HepG2 (cell line): ENCODE measurements at regions not wholly inside any gene's neighbourhood (a gene's known extent, or its start where the extent isn't known, plus 50 kb on each side); places are given as distances from the start of the nearest gene placed in this dataset.

Experiments used
- ATAC-seq: fragments of 200-7000 bp; cut with Tn5 transposase; 3 replicates; pipeline ENCODE4 v1.9.1; 2020; ENCODE audit warnings: mild to moderate bottlenecking, moderate library complexity
- BruUV-seq: library from RNA; stranded (reverse); fragments of 400-500 nt; replicated peaks from 2 replicates; lab custom pipeline; 2021; lab: Mats Ljungman, UMichigan
- CTCF ChIA-PET: fragments of 300-600 bp; formaldehyde crosslinking; extraction: SDS; loops from one replicate; lab custom pipeline; 2021; ENCODE audit warnings: low total read pairs, inconsistent platforms, low intra/inter-chr PET ratio; lab: Yijun Ruan, JAX
- POLR2A ChIA-PET: fragments of 350-600 bp; sonication (Branson Sonifier 250); formaldehyde crosslinking; loops from one replicate; lab custom pipeline; 2020; ENCODE audit warnings: antibody characterized with exemption, inconsistent platforms; lab: Yijun Ruan, JAX
- DNase-seq: peaks from one replicate; pipeline ENCODE4 v3.0.0-alpha.2; 2015; ENCODE audit warnings: low spot score
- FAIRE-seq: peaks from 3 replicates; lab custom pipeline; 2011; peaks lifted over from hg19 to GRCh38; lab: Jason Lieb, UNC
- H2AFZ ChIP-seq: one replicate; pipeline ENCODE4 v1.6.1; 2011; ENCODE audit warnings: low read length, inconsistent platforms
- H3K27ac ChIP-seq: fragments of 300-600 bp; 3 replicates; pipeline ENCODE4 v1.8.0; 2011; ENCODE audit warnings: mixed run types, mild to moderate bottlenecking, mixed read lengths, low read length, inconsistent platforms; ENCODE audit not compliant: insufficient read depth; ENCODE audit errors: extremely low read length
- H3K27me3 ChIP-seq, 2 experiments: fragments of 200-600 bp in 1 of 2; 2 replicates in 1 of 2; 3 replicates in 1 of 2; pipeline versions ENCODE4 v1.6.0 to v1.8.0; 2011; ENCODE audit warnings: low read length in 2 of 2, mild to moderate bottlenecking in 2 of 2, moderate library complexity in 2 of 2, inconsistent platforms in 1 of 2; ENCODE audit not compliant: insufficient read depth in 2 of 2, control insufficient read depth in 1 of 2
- H3K36me3 ChIP-seq, 2 experiments: fragments of 200-600 bp in 1 of 2; replicated peaks in 1 of 2; 2 replicates in 1 of 2; 3 replicates in 1 of 2; pipeline versions ENCODE4 v1.5.1 to v1.8.0; 2011; ENCODE audit warnings: low read length in 2 of 2, inconsistent platforms in 1 of 2; ENCODE audit not compliant: insufficient read depth in 2 of 2, control insufficient read depth in 1 of 2
- H3K4me1 ChIP-seq: 2 replicates; pipeline ENCODE4 v1.5.1; 2012; ENCODE audit warnings: low read length, inconsistent platforms; ENCODE audit not compliant: insufficient read depth
- H3K4me2 ChIP-seq: 2 replicates; pipeline ENCODE4 v1.6.0; 2011; ENCODE audit warnings: low read depth, low read length, inconsistent platforms
- H3K4me3 ChIP-seq, 3 experiments: fragments of 200-600 bp in 1 of 3; sonication (generic), shearing (Covaris generic) in 1 of 3; replicated peaks in 1 of 3; 2 replicates each; pipeline ENCODE4 v1.5.1; 2011 to 2016; ENCODE audit warnings: low read length in 3 of 3, inconsistent platforms in 2 of 3, low read depth in 2 of 3, mild to moderate bottlenecking in 2 of 3, control low read depth in 1 of 3, mixed read lengths in 1 of 3; ENCODE audit not compliant: insufficient read depth in 1 of 3
- H3K79me2 ChIP-seq: one replicate; pipeline ENCODE4 v1.6.1; 2011; ENCODE audit warnings: low read length, inconsistent platforms; ENCODE audit not compliant: insufficient read depth
- H3K9ac ChIP-seq: 2 replicates; pipeline ENCODE4 v1.6.0; 2011; ENCODE audit warnings: mild to moderate bottlenecking, low read depth, low read length, inconsistent platforms; ENCODE audit not compliant: insufficient read depth
- H3K9me3 ChIP-seq: 2 replicates; pipeline ENCODE4 v1.5.1; 2012; ENCODE audit warnings: mild to moderate bottlenecking, low read length
- H4K20me1 ChIP-seq: 2 replicates; pipeline ENCODE4 v1.6.0; 2011; ENCODE audit warnings: inconsistent platforms, mild to moderate bottlenecking, low read length, moderate library complexity; ENCODE audit not compliant: insufficient read depth
- ATF7-NPFF ChIP-seq: sonication (generic); formaldehyde crosslinking; IDR thresholded peaks from 2 replicates; pipeline ENCODE4 v1.8.1; 2023; ENCODE audit warnings: mild to moderate bottlenecking, low read depth, missing genetic modification reagents, moderate library complexity
- CAMTA2 ChIP-seq: sonication (generic); formaldehyde crosslinking; IDR thresholded peaks from 2 replicates; pipeline ENCODE4 v1.4.0; 2020; ENCODE audit warnings: mild to moderate bottlenecking, missing genetic modification reagents, borderline replicate concordance
- ELF3 ChIP-seq: IDR thresholded peaks from 2 replicates; pipeline ENCODE4 v1.6.1; 2016; ENCODE audit warnings: missing genetic modification reagents, missing compliant biosample characterization
- GLI4 ChIP-seq: sonication (generic); formaldehyde crosslinking; IDR thresholded peaks from 2 replicates; pipeline ENCODE4 v1.5.1; 2020; ENCODE audit warnings: missing genetic modification reagents, mild to moderate bottlenecking, moderate library complexity, borderline replicate concordance
- GPN1 ChIP-seq: sonication (generic); formaldehyde crosslinking; IDR thresholded peaks from 2 replicates; pipeline ENCODE4 v1.5.1; 2020; ENCODE audit warnings: missing genetic modification reagents, borderline replicate concordance
- GTF3A ChIP-seq: sonication (generic); formaldehyde crosslinking; conservative IDR thresholded peaks from 2 replicates; pipeline ENCODE4 v1.4.0; 2020; ENCODE audit warnings: mild to moderate bottlenecking, missing genetic modification reagents
- HOXD1 ChIP-seq: sonication (generic); formaldehyde crosslinking; IDR thresholded peaks from 2 replicates; pipeline ENCODE4 v1.5.0; 2020; ENCODE audit warnings: missing genetic modification reagents
- WGBS: methylation state at CpG from one replicate; pipeline ENCODE4 v1.1.6; 2017; ENCODE audit warnings: low lambda C conversion rate; 5-methylcytosine and 5-hydroxymethylcytosine counted together
- in situ Hi-C: cut with HindIII; loops from 2 replicates; pipeline ENCODE4 v1.10.0; 2017; ENCODE audit warnings: low pct_unique_long_range_greater_than_20kb; ENCODE audit not compliant: extremely low pct_ligation_motif_present
- intact Hi-C: fragments of 100-400 bp; cut with micrococcal nuclease; formaldehyde crosslinking; loops from one replicate; pipeline ENCODE4 v1.10.0; 2022; ENCODE audit not compliant: unreplicated experiment
- TF ChIP-seq, protein P1 (sequence below), 2 experiments: sonication (generic) in 1 of 2; formaldehyde crosslinking in 1 of 2; IDR thresholded peaks; 2 replicates each; pipeline versions ENCODE4 v1.4.0 to v1.6.1; 2018 to 2020; ENCODE audit warnings: missing genetic modification reagents in 2 of 2, borderline replicate concordance in 1 of 2, low read depth in 1 of 2, mild to moderate bottlenecking in 1 of 2, missing biosample characterization in 1 of 2

GRCh38 chr2:47230418-47230817, 54.1 kb upstream of the CALM2 start:
- Histone ChIP-seq H3K9me3 (no peaks in the 10 kb centered on the region), H3K9ac (no peak overlapping the region), H2AFZ (no peak overlapping the region), H3K79me2 (no peaks in the 10 kb centered on the region), H3K4me2 (no peak overlapping the region), H3K27me3 (peaks cover 4 to 37% of the 10 kb centered on the region in 2 experiments; a peak in 3 of 5 replicates), H4K20me1 (no peaks in the 10 kb centered on the region), H3K4me3 (no peak overlapping the region), H3K27ac (no peak overlapping the region), H3K36me3 (no peaks in the 10 kb centered on the region), H3K4me1 (peaks cover 56% of the 10 kb centered on the region)
- DNase-seq (no peak), ATAC-seq (no peak)
- intact Hi-C loops, result no loop called here
- in situ Hi-C loops, result no loop called here
- BruUV-seq, result no TSS peak
- 46% methylated on average over 4 of the region's 4 CpGs for WGBS
- CTCF ChIA-PET, result no interaction called here
- TF ChIP-seq GPN1 (CRISPR knock-in tag) (no peak), GLI4 (CRISPR knock-in tag) (no peak), GTF3A (no peak), ELF3 (CRISPR knock-in tag) (no peak), HOXD1 (CRISPR knock-in tag) (no peak), CAMTA2 (no peak), ATF7-NPFF (CRISPR knock-in tag) (no peak)
- TF ChIP-seq, protein P1, sequence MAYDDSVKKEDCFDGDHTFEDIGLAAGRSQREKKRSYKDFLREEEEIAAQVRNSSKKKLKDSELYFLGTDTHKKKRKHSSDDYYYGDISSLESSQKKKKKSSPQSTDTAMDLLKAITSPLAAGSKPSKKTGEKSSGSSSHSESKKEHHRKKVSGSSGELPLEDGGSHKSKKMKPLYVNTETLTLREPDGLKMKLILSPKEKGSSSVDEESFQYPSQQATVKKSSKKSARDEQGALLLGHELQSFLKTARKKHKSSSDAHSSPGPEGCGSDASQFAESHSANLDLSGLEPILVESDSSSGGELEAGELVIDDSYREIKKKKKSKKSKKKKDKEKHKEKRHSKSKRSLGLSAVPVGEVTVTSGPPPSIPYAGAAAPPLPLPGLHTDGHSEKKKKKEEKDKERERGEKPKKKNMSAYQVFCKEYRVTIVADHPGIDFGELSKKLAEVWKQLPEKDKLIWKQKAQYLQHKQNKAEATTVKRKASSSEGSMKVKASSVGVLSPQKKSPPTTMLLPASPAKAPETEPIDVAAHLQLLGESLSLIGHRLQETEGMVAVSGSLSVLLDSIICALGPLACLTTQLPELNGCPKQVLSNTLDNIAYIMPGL (CRISPR knock-in tag; IDR thresholded peaks at IDR 0.05; ENCODE audit: borderline replicate concordance in 1 of 2, low read depth in 1 of 2), result no peak
- TF ChIP-seq, all 625 proteins: peak for 0
- FAIRE-seq, result no peak
- POLR2A ChIA-PET, result no interaction called here
